ENCODE measurements at regions not wholly inside any gene's neighbourhood (a gene's known extent, or its start where the extent isn't known, plus 50 kb on each side); places are given as distances from the start of the nearest gene placed in this dataset.

DNA sequence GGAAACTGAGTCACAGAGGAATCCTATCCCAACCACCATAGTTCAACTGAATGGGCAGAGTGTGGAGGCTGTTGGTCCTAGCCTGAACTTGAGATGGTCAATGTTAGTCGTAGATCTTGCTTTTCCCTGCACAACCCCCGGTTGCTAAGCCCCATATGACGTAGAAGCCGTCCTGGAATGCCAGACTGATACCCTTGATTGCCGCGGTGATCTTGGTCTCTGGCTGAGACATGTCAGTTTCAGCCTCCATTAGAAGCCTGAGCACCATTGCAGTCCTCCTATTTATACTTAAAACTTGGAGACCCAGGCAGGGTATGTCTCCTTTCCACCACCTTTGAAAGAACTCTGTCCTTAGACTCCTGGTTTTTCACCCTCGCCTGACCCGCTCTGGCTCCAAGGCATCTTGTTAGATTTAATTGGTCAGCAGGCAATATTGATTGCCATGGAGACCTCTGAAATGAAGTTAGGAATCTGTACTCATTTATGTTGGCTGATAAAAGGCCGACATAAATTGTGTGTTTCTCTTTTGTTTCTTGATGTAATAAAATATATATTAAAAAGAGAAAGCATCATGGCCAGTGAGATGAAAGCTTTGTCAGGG lies 53.4 kb downstream of the RPLP1 start:
- DNase-seq, result no peak

GRCh38 chr15:69508659-69509058 lies 56.0 kb downstream of the RPLP1 start:
- DNase-seq, result no peak

GRCh38 chr15:69509131-69509530 lies 56.5 kb downstream of the RPLP1 start:
- DNase-seq, result no peak

- no peak for DNase-seq
These were observed 57.9 kb downstream of the RPLP1 start for GRCh38 chr15:69510556-69510955.

DNA sequence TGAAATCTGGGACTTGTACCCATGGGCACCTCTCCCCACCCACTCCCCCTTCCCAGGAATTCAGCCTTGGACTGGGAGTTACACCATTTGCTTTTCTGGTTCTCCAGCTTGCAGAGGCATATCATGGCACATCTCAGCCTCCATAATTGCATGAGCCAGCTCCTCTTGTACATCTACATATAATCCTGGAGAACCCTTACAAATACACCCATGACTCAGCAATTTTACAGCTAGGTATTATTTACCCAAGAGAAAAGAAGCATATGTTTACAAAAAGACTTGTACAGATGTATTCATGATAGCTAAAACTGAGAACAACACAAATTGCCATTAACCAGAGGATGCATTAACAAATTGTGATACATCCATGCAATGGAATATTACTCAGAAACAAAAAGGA lies 58.4 kb downstream of the RPLP1 start:
- no peak for DNase-seq

GRCh38 chr15:69511716-69512340 lies 59.2 kb downstream of the RPLP1 start:
- no peak for DNase-seq

DNA sequence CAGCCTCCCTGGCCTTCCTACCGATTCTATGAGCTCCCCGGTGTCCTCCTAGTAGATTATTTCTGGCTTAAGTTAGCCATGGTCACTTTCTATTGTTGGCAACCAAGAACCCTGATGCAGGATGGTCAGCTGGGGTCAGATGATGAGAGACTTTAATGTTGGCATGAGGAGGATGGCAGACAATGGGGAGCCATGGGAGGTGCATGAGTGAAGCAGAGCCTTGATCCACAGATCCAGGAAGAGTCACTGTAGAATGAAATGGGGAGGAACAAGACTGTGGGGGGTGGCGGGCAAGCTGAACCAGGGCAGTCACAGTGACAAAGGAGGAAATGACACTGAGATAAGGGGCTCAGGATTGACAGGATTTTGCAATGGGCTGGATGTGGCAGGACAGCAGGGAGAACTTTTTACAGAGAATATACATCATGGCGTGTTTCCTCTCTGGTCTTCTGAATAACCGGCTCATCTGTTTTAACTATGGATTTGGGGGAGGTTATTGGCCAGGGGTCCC lies 60.9 kb downstream of the RPLP1 start:
- no peak for DNase-seq

GRCh38 chr15:69513986-69514385 lies 61.4 kb downstream of the RPLP1 start:
- no peak for DNase-seq

DNA sequence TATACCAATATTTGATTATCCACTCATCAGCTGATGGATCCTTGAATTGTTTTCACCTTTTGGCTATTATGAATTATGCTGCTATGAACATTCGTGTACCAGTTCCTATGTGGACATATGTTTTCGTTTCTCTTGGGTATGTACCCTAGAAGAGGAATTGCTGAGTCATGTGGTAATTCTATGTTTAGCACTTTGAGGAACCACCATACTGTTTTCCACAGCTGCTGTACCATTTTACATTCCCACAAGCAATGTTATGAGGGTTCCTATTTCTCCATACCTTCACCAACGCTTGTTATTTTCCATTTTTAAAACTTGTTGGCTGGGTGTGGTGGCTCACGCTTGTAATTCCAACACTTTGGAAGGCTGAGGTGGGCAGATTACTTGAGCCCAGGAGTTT lies 62.9 kb downstream of the RPLP1 start:
- no peak for DNase-seq

GRCh38 chr15:69515926-69516325 lies 63.3 kb downstream of the RPLP1 start:
- DNase-seq, result no peak

- DNase-seq, result no peak
These were observed 64.4 kb downstream of the RPLP1 start for GRCh38 chr15:69517052-69517451.

DNA sequence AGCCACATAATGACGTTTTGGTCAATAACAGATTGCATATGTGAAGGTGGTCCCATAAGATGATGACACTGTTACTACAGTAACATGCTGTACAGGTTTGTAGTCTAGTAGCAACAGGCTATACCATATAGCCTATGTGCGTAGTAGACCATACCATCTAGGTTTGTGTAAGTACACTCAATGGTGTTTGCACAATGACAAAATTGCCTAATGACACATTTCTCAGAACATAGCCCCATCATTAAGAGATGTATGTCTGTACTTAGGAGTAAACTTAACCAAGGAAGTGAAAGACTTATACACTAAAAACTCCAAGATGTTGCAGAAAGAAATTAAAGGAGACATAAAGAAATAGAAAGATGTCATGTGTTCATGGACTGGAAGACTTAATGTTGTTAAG lies 66.2 kb downstream of the RPLP1 start:
- no peak for DNase-seq

DNA sequence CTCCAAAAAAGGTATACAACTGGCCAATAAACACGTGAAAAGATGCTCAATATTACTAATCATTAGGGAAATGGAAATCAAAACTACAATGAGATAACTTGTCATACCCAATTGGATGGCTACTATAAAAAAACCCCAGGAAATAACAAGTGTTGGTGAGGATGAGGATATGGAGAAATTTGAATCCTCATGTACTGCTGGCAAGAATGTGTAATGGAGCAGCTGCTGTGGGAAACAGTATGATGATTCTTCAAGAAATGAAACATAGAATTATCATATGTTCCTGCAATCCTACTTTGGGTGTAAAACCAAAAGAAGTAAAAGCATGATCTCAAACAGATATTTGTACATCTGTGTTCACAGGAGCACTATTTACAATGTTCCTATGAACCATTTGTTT lies 67.4 kb downstream of the RPLP1 start:
- no peak for DNase-seq

DNA sequence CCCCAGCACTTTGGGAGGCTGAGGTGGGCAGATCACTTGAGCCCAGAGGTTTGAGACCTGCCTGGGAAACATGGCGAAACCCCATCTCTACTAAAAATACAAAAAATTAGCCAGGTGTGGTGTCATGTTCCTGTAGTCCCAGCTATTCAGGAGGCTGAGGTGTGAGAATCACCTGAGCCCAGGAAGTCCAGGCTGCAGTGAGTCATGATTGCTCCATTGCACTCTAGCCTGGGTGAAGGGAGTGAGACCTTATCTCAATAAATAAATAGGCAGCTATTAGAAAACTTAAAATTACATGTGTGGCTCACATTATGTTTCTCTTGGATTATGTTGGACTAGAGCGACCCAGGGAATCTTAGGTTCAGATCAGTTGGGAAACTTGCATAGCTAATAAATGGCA lies 69.7 kb downstream of the RPLP1 start:
- no peak for DNase-seq

DNA sequence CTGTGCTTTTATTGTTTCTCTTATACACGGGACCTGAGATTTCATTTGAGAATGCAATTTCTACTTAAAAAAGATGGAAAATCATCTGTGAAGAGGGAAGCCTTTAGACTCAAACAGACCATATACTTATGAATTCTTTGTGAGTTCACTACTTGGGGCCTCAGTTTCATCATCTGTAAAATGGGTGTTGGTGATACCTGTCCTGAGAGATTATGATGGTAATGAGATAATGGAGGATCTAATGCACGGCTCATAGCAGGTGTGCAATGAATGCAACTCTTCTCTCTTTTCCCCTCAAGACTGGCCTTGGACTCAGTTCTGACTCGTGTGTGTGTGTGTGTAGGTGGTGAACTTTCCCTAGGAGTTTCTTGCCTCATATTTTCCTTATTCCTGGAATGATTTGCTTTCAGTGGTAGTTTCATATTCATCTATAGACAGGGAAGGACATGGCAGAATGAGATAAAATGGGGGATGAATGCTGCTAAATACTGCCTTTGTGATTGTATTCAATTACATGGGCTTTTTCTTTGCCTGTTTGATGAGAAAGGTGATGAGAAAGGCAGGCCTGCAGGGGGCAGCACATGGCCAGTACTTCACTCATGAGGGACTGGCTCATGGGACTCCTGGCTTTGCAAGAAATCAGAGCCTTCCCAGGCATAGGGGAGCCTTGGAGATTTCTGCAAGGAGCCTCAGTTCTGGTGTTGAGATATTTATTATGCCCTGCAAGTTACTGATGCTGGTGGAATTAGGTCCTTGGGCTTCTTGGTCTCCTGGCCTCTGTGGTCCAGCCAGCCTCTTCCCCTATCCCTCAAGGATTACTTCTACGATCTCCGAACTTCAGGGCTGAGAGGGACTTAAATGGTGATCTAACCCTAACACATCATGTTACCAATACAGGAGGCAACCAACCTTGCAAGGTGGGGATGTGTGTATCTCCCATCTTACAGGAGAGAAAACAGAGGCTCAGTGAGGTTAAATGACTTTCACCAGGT lies 70.7 kb downstream of the RPLP1 start:
- peak; percentile 30 to 50 for DNase-seq

GRCh38 chr15:69524296-69524695 lies 71.7 kb downstream of the RPLP1 start:
- no peak for DNase-seq

GRCh38 chr15:69524814-69525213 lies 72.2 kb downstream of the RPLP1 start:
- no peak for DNase-seq

GRCh38 chr15:69525543-69525942 lies 72.9 kb downstream of the RPLP1 start:
- DNase-seq, result no peak

DNA sequence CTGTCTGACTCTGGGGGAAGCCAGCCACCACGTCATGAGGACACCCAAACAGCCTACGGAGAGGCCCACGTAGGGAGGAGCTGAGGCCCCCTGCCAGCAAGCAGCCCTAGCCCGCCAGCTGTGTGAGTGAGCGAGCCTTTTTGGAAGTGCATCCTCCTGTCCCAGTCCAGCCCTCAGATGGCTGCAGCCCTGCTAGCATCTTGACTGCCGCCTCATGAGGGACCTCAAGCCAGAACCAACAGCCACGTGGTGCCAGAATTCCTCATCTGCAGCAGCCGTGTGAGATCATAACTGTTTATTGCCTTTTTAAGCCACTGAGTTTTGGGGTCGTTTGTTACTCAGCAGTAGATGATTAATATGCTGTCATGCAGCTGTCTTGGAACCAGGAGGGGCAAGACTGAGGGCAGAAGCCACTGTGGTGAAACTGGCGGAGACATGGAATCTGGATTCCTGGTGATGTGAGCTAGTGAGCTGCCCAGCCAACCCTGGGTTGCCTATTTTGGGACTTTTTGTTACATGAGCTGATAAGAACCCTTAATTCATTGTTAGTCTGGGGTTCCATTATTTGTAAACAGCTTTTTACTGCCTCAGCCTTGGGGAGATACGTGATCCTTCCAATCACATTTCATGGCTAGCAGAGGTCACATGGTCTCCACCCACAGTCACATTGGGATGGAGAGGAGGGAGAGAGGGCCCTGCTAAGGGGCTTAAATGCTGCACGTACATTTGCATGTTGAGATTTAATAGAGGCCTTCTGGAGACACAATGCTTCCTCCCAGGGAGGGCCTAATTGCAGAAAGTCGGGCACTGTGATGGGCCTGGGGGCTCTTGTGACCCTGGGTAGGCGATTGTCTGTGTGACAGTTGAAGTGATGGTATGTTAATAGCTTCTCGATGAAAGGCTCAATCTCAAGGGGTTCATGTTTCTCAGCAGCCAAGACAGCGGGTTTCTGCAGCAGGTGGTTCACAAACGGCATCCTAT lies 73.8 kb downstream of the RPLP1 start:
- no peak for DNase-seq

- no peak for DNase-seq
These were observed 76.5 kb downstream of the RPLP1 start for GRCh38 chr15:69529141-69529540.

DNA sequence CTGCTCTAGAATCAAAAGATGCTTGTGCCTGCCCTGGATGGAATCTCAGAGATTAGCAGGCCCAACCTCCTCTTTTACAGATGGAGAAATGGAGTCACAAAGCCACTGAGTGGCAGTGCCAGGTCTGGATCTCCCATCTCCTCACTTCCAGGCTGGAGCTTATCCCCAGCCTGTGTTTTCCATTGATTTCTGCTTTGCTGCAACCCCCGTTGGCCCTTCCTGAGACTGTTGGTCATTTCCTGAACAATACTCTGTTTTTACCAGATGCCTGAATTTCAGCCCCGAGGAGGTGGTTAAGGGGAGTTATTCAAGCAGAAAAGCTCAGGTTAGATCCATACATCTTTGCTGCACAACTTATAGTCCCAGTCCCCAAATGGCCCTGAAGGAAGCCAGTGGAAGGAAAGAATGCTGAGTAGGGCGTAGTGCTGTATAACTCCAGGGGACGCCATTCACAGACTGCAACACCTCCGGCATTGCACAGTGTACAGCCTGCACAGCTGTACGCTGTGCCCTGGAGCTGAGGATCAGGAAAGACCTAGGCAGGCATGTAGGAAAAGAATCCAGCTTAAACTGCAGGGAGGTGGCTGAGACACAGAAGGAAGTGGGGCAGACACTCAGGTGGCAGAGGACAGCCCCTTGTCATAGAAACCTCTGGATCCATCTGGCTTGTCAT lies 77.5 kb downstream of the RPLP1 start:
- DNase-seq, result no peak

Data from SHP77 (cell line).